Activated CD4-positive, CD25-positive, alpha-beta regulatory T cell treated with anti-CD3 and anti-CD28 coated beads, Interleukin-2, amount 50 U/mL, for 72 hours (primary cell): ENCODE measurements at regions not wholly inside any gene's neighbourhood (a gene's known extent, or its start where the extent isn't known, plus 50 kb on each side); places are given as distances from the start of the nearest gene placed in this dataset.

Experiments
- DNase-seq: peaks from one replicate; pipeline ENCODE4 v3.0.0; 2021

- DNase-seq: no peak
Observed at GRCh38 chr4:24476282-24476681, 108.1 kb downstream of the DHX15 start.

GRCh38 chr4:24475756-24476155 is 108.6 kb downstream of the DHX15 start:
- no peak for DNase-seq

DNA sequence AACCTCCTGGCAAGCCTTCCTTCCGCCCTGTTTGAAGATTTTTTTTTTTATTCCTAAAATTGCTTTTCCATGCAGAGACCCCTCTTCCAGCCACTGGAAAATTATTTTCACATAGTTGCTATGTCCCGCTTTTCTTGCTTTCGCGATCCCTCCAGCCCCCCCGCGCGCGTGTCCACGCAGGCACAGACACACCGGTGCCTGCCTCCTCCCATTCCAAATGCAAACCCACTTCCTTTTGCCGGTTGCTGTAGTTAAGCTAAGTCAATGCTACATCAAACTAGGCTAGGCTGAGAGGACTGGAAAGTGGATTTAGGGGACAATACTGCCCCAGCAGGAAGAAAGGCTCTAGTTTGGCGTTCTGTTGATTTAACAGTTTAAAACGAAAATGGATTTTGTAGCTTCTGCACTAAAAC is 111.0 kb downstream of the DHX15 start:
- DNase-seq: no peak

DNA sequence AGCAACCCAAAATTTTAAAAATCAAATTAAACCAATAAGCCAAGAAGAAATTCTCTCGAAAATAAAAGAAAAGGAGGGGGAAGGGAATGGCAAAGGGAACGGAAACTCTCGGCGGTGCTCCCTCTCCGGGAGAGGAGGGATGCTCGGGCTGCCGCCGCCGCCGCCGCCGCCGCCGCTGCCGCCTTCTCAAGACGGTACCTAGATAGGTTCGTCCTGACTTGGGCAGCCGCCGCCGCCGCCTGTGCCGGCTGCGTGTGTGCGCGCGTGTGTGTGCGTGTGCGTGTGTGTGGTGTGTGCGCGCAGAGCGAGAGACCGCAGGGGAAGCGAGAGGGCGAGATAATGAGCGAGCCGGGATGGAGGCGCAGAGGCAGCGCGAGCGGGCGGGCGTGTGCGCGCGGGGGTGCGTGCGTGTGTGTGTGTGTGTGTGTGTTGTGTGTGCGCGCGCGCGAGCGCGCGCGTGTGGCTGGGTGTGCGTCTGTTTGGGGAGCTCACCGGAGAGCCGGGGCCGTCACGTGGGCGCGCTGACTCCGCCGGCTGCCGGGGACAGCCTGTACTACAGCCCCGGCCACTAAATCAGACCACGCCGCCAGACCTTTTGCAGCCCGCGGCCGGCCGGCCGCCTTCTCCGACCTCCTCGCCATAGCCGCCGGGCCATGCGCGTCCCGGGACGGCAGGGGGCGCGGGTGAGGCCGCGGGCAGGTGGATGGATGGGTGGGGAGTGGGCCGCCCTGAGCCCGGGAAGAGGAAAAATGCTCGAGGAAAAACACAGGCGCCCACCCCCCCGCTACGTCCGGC is 111.6 kb downstream of the DHX15 start:
- DNase-seq: peak; percentile 55

GRCh38 chr4:24472161-24472510 is 112.2 kb downstream of the DHX15 start:
- no peak for DNase-seq

DNA sequence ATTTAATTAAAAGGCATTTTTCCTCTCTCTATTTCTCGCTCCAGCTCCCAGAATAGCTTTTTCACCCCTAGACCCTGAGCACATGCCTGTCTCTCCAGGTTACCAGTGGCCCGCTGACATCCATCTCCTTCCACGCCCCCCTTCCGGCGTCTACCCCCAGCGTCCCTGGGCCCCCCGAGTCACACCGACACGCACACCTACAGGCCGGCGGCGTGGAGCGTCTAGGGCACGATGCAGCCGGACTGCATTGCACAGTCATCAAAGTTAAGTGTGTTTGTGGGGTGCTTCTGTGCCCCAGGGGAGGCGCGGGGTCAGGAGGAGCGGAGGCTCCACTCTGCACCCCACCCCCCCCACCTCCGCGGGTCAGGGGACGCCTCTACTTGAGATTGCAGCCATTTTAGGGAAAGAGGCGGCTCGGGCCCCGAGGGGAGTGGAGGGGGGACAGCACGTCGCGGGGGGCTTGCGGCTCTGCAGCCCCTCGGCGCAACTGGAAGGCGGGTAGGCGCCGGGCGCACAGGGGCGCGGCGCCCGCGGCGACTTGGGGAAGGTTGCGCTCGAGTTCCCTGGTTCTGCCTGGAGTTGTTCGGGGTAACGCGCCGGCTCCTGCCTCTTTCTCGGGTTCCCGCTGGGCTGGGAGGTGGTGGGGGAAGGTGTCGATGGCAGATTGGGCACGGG is 112.7 kb downstream of the DHX15 start:
- no peak for DNase-seq

GRCh38 chr4:24470666-24471485 is 113.5 kb downstream of the DHX15 start:
- DNase-seq: no peak

DNA sequence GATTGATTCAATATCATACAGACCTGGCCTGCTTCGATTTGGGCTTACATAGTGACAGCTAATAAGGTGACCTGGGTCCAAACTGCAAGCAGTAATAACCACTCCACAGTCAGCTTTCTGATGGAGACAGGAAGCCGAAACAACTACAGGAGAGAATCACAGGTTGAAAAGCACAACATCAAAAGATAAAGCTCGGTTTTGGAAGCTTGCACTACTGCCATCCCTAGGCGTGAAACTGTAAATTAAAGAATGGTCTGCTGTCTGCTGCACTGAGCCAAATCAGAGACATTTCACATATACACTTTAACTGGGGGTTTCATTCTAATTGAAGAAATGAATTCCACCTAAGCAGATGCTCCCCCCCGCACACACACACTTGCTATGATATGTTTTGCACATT is 116.3 kb downstream of the DHX15 start:
- no peak for DNase-seq

DNA sequence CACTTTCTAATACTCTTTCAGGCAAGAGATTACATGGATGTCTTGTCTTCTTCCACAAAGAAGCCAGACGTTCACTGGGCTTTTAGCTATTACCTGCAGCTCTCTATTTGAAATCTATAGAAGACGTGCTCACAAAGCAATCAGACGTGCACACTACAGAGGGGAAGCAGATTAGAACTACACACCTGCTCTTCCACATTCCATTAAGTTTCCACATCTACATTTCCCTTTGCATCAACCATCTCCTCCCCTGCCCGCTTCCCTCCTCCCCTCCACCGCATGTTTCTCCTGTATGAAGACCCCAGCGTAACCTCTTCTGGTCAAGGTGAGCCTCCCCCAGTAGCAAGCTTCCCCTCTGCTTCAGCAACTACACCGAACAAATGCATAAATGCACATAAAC is 119.8 kb downstream of the DHX15 start:
- no peak for DNase-seq

DNA sequence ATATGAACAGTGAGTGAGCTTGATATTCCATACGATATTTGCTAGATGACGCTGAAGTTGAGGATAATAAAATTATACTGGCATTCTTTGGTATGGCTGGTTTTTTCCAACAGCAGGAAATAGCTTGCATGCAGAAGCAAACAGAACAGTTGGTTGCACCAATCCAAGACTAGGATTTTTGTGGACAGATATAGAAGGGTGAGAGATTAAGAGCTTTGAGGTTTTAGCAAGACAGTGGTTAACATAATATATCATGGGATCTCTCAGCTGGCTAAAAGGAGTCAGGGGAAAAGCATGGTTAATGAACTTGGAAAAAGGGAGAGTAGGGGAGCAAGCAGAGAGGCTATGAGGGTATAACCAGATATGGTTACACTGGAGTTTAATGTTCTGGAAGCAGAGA is 127.9 kb downstream of the DHX15 start:
- no peak for DNase-seq

GRCh38 chr4:24453951-24454350 is 130.4 kb downstream of the DHX15 start:
- no peak for DNase-seq

GRCh38 chr4:24451870-24452269 is 132.5 kb downstream of the DHX15 start:
- DNase-seq: no peak

DNA sequence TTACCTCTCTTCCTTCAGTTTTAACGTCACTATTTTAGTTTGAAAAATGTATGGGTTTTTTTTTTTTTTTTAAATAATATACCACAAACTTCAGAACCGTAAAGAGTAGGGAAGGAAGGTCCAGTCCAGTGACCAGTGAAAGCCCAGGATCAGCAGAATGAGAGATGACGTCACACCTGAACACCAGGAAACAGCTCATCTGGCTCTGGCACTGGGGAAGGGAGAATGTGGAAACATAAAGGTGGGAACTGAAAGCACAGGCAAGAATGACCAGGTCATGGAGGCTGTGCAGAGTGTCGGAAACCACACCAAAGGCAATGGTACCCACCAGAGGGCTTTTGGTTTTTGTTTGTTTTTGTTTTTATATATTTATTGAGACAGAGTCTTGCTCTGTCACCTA is 141.2 kb downstream of the DHX15 start:
- no peak for DNase-seq

- no peak for DNase-seq
Observed at GRCh38 chr4:24440765-24441164, 143.6 kb downstream of the DHX15 start.

DNA sequence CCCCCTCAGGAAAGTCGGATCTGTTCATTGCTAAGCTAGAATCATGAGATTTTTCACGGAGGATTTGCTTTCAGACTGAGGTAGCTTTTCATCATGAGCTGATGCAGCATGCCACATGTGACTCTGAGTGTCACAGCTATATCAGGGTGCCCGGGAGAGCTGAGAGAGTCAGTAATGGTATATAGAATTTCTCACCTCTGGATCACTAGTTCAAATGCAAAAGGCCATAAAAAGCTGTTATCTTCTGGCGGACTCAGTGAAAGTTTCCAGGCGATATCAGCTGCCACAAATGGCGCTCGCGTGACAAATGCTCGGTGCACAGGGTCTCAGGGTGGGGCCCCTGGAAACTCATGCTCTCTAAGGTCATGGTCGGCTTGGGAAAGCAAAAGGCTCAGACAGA is 150.1 kb downstream of the DHX15 start:
- no peak for DNase-seq

DNA sequence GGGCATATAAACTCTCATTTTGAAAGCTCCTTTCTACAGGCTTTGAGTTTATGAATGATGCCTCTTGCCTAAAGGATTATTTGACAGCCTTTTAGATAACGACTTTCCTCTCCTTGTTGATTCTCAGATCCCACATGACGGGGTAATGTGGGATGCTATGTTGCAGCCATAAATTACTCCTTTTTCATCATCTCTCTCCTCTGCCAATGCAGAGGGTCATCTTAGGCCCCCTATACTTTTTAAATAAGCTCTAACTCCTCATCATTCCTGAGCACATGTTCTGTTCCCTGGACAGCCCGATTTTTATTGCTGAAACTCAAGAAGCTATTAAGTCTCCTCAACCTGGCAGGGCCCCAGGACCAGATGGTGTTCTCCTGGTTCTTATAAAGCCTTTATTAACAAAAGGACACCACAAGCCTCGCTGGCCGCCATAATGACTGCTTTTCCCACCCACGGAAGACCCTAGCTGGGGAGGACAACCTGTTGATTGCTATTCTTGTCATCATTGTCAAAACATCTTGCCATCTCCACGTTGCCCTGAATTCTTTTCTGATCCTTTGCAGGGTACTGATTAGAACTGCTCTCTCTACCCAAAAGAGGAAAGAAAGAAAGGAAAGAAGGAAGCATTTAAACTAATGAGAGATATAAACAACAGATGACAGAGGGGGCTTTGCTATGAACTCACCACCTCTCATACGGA is 150.7 kb downstream of the DHX15 start:
- no peak for DNase-seq

DNA sequence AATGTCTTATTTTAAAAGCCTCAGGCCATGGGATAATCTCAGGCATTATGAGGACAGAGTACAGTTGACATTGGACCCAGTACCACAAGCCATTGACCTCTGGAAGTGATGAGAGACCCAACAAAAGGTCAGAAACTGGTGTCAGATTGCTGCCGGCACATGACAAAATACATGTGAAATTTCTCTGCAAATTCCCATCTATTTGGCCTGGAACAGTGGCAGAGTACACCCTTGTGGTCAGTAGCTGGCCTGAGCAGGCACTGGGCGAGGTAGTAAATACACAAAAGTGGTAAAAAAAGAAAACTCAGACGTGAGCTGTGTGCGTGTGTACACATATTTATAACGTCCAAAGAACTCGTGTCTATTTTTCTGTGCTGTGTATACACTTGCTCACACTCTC is 155.5 kb downstream of the DHX15 start:
- no peak for DNase-seq

GRCh38 chr4:24426557-24426956 is 157.8 kb downstream of the DHX15 start:
- DNase-seq: no peak

DNA sequence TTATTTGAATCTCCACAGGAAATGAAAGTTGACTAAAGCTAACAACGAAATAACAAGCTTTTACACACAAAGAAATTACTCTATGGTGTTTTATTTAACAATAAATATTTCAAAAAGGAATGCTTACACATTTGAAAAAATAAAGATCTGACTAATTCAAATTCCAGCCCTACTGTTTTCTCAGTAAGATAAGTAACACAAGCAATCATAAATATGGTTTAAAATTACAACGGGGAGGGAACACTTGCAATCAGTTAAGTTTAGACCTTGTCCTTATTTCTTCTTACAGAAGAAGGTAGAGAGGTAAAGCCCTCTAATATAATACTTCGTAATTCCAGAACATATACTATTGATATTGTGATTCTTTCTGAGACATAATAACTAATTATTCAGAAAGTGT is 158.5 kb downstream of the DHX15 start:
- DNase-seq: no peak

DNA sequence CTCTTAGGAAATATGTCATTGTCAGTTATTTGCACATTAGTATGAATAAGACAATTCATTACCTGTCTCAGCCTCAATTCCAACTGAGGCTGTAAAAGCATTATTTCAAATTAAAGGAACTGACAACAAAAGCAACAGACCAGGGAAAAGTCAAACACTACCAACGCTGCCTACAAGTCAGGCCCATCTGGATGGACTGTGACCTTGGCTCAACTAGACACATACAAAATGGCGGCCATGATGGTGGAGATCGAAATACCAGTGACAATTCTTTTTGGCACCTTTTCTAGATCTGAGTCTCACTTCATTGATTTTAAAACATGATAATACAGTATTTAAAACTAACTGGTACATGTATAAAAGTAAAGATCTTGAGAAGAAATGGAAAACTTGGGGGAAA is 160.7 kb downstream of the DHX15 start:
- DNase-seq: no peak

DNA sequence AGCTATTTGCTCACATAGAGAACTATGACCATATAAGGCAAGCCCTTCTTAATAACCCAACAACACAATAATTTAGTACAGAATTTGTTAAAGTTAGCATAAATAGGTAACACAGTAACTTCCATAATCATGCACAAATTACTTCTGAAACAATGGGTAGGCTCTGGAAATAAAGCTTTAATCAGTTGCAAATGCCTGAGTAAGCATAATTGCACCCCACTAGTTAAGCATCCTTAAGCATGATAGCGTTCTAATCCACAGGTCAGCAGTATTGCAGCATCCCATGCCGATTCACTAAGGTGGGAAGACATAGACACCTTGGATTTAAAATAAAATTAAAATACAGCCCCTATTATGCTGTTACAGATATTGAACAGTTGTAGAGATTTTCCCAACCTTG is 161.7 kb downstream of the DHX15 start:
- DNase-seq: no peak

DNA sequence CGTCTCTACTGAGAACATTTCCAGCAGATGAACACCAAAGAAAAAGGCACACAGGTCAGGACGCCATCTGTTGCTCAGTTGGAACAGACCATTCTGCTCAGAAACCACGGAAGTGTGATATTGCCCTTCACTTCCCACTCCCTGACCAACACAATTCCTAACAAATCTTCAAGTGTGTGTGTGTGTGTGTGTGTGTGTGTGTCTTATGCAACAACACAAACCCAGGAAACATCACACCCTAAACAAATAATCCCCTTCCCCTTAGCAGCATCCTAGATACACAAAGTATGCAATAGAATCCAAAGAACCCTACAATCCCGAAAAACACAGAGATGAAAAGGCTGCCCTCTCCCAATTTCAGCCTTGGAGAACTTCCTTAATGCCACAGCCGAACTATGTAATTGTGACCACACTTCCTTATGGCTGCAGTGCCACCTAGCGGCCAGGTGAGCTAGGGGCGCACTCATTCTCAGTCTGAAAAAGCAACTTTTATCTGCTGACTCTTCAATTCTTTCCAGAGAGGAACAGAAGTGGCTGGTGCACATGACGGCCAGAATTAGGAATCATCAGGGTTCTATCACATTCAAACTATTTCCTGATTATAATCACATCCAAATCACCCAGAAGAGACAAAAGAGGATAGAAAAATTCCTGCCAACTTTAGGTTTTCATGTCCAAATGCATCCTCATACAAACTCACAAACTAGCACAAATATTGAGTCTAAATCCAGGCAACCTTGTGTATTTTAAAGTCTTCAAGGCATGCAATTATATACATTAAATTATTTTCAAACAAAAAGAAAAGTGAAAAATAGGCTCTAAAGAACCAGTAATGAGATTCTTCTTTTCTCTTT is 164.9 kb downstream of the DHX15 start:
- peak; percentile 71 for DNase-seq
